HepG2 (cell line): ENCODE measurements at regions not wholly inside any gene's neighbourhood (a gene's known extent, or its start where the extent isn't known, plus 50 kb on each side); places are given as distances from the start of the nearest gene placed in this dataset.

ENCODE experiments used
- ATAC-seq: fragments of 200-7000 bp; cut with Tn5 transposase; 3 replicates; pipeline ENCODE4 v1.9.1; 2020; ENCODE audit warnings: mild to moderate bottlenecking, moderate library complexity
- BruUV-seq: library from RNA; stranded (reverse); fragments of 400-500 nt; replicated peaks from 2 replicates; lab custom pipeline; 2021; lab: Mats Ljungman, UMichigan
- CTCF ChIA-PET: fragments of 300-600 bp; formaldehyde crosslinking; extraction: SDS; loops from one replicate; lab custom pipeline; 2021; ENCODE audit warnings: low total read pairs, inconsistent platforms, low intra/inter-chr PET ratio; lab: Yijun Ruan, JAX
- POLR2A ChIA-PET: fragments of 350-600 bp; sonication (Branson Sonifier 250); formaldehyde crosslinking; loops from one replicate; lab custom pipeline; 2020; ENCODE audit warnings: antibody characterized with exemption, inconsistent platforms; lab: Yijun Ruan, JAX
- DNase-seq: peaks from one replicate; pipeline ENCODE4 v3.0.0-alpha.2; 2015; ENCODE audit warnings: low spot score
- FAIRE-seq: peaks from 3 replicates; lab custom pipeline; 2011; peaks lifted over from hg19 to GRCh38; lab: Jason Lieb, UNC
- H2AFZ ChIP-seq: one replicate; pipeline ENCODE4 v1.6.1; 2011; ENCODE audit warnings: low read length, inconsistent platforms
- H3K27ac ChIP-seq: fragments of 300-600 bp; 3 replicates; pipeline ENCODE4 v1.8.0; 2011; ENCODE audit warnings: mixed run types, mild to moderate bottlenecking, mixed read lengths, low read length, inconsistent platforms; ENCODE audit not compliant: insufficient read depth; ENCODE audit errors: extremely low read length
- H3K27me3 ChIP-seq, 2 experiments: fragments of 200-600 bp in 1 of 2; 2 replicates in 1 of 2; 3 replicates in 1 of 2; pipeline versions ENCODE4 v1.6.0 to v1.8.0; 2011; ENCODE audit warnings: low read length in 2 of 2, mild to moderate bottlenecking in 2 of 2, moderate library complexity in 2 of 2, inconsistent platforms in 1 of 2; ENCODE audit not compliant: insufficient read depth in 2 of 2, control insufficient read depth in 1 of 2
- H3K36me3 ChIP-seq, 2 experiments: fragments of 200-600 bp in 1 of 2; replicated peaks in 1 of 2; 2 replicates in 1 of 2; 3 replicates in 1 of 2; pipeline versions ENCODE4 v1.5.1 to v1.8.0; 2011; ENCODE audit warnings: low read length in 2 of 2, inconsistent platforms in 1 of 2; ENCODE audit not compliant: insufficient read depth in 2 of 2, control insufficient read depth in 1 of 2
- H3K4me1 ChIP-seq: 2 replicates; pipeline ENCODE4 v1.5.1; 2012; ENCODE audit warnings: low read length, inconsistent platforms; ENCODE audit not compliant: insufficient read depth
- H3K4me2 ChIP-seq: 2 replicates; pipeline ENCODE4 v1.6.0; 2011; ENCODE audit warnings: low read depth, low read length, inconsistent platforms
- H3K4me3 ChIP-seq, 3 experiments: fragments of 200-600 bp in 1 of 3; sonication (generic), shearing (Covaris generic) in 1 of 3; replicated peaks in 1 of 3; 2 replicates each; pipeline ENCODE4 v1.5.1; 2011 to 2016; ENCODE audit warnings: low read length in 3 of 3, inconsistent platforms in 2 of 3, low read depth in 2 of 3, mild to moderate bottlenecking in 2 of 3, control low read depth in 1 of 3, mixed read lengths in 1 of 3; ENCODE audit not compliant: insufficient read depth in 1 of 3
- H3K79me2 ChIP-seq: one replicate; pipeline ENCODE4 v1.6.1; 2011; ENCODE audit warnings: low read length, inconsistent platforms; ENCODE audit not compliant: insufficient read depth
- H3K9ac ChIP-seq: 2 replicates; pipeline ENCODE4 v1.6.0; 2011; ENCODE audit warnings: mild to moderate bottlenecking, low read depth, low read length, inconsistent platforms; ENCODE audit not compliant: insufficient read depth
- H3K9me3 ChIP-seq: 2 replicates; pipeline ENCODE4 v1.5.1; 2012; ENCODE audit warnings: mild to moderate bottlenecking, low read length
- H4K20me1 ChIP-seq: 2 replicates; pipeline ENCODE4 v1.6.0; 2011; ENCODE audit warnings: inconsistent platforms, mild to moderate bottlenecking, low read length, moderate library complexity; ENCODE audit not compliant: insufficient read depth
- FOXA1 ChIP-seq, 2 experiments: fragments of 450-650 bp in 1 of 2; sonication (generic) in 1 of 2; formaldehyde crosslinking in 1 of 2; IDR thresholded peaks; 2 replicates each; pipeline versions ENCODE4 v1.4.0 to v1.6.1; 2016 to 2020; ENCODE audit warnings: missing genetic modification reagents in 1 of 2
- HOXA3 ChIP-seq: sonication (generic); formaldehyde crosslinking; IDR thresholded peaks from 2 replicates; pipeline ENCODE4 v1.5.0; 2020; ENCODE audit warnings: missing genetic modification reagents
- NBN ChIP-seq: fragments of 450-650 bp; conservative IDR thresholded peaks from 2 replicates; pipeline ENCODE4 v1.6.1; 2017
- RARG ChIP-seq: sonication (generic); formaldehyde crosslinking; IDR thresholded peaks from 2 replicates; pipeline ENCODE4 v1.4.0; 2020; ENCODE audit warnings: low read depth, mild to moderate bottlenecking, missing genetic modification reagents
- RORA ChIP-seq: sonication (generic); formaldehyde crosslinking; IDR thresholded peaks from 2 replicates; pipeline ENCODE4 v1.5.0; 2020; ENCODE audit warnings: mild to moderate bottlenecking, missing genetic modification reagents, moderate library complexity
- SRSF4 ChIP-seq: fragments of 200-400 bp; formaldehyde crosslinking; IDR thresholded peaks from one replicate; pipeline ENCODE4 v1.6.1; 2018; ENCODE audit warnings: mild to moderate bottlenecking, low read depth, low read length, moderate library complexity; ENCODE audit not compliant: poor library complexity, severe bottlenecking
- ZFP41 ChIP-seq: sonication (generic); formaldehyde crosslinking; IDR thresholded peaks from 2 replicates; pipeline ENCODE4 v1.4.0; 2020; ENCODE audit warnings: mild to moderate bottlenecking, missing genetic modification reagents, borderline replicate concordance
- ZNF274 ChIP-seq: sonication (generic); formaldehyde crosslinking; IDR thresholded peaks from 2 replicates; pipeline ENCODE4 v1.5.1; 2020; ENCODE audit warnings: mild to moderate bottlenecking, missing genetic modification reagents
- ZNF546 ChIP-seq: sonication (generic); formaldehyde crosslinking; conservative IDR thresholded peaks from 2 replicates; pipeline ENCODE4 v1.8.1; 2023; ENCODE audit warnings: mild to moderate bottlenecking, missing genetic modification reagents
- ZNF674 ChIP-seq: sonication (generic); formaldehyde crosslinking; IDR thresholded peaks from 2 replicates; pipeline ENCODE4 v1.5.0; 2020; ENCODE audit warnings: low read depth, mild to moderate bottlenecking, missing genetic modification reagents
- ZSCAN31 ChIP-seq: sonication (generic); formaldehyde crosslinking; IDR thresholded peaks from 2 replicates; pipeline ENCODE4 v1.5.0; 2020; ENCODE audit warnings: low read depth, mild to moderate bottlenecking, missing genetic modification reagents
- WGBS: methylation state at CpG from one replicate; pipeline ENCODE4 v1.1.6; 2017; ENCODE audit warnings: low lambda C conversion rate; 5-methylcytosine and 5-hydroxymethylcytosine counted together
- in situ Hi-C: cut with HindIII; loops from 2 replicates; pipeline ENCODE4 v1.10.0; 2017; ENCODE audit warnings: low pct_unique_long_range_greater_than_20kb; ENCODE audit not compliant: extremely low pct_ligation_motif_present
- intact Hi-C: fragments of 100-400 bp; cut with micrococcal nuclease; formaldehyde crosslinking; loops from one replicate; pipeline ENCODE4 v1.10.0; 2022; ENCODE audit not compliant: unreplicated experiment
- TF ChIP-seq, protein P1 (sequence below): sonication (generic); formaldehyde crosslinking; conservative IDR thresholded peaks from 2 replicates; pipeline ENCODE4 v1.8.1; 2023; ENCODE audit warnings: missing genetic modification reagents
- TF ChIP-seq, protein P2 (sequence below): sonication (generic); formaldehyde crosslinking; IDR thresholded peaks from 2 replicates; pipeline ENCODE4 v1.4.0; 2020; ENCODE audit warnings: mild to moderate bottlenecking, low read depth, missing genetic modification reagents

DNA sequence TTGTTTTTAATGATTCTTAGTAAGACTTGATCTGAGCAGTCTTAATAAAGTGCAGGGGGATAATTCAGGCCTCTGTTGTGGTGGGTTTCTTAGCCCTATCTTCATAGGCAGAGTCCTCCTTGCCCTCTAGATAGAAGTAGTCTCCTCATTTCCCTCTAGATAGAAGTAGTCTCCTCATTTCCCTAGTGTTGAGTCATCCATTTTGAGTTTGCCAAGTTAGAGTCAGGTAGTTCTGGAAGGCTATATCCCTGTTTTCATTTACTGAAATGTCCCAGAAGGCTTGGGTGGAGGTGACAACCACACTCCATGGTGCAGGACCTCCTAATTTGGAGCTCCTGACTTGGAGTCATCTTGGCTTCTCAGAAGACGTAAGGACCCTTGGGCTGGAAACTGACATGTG, 384.6 kb downstream of the MLLT3 start:
- no peak for ATAC-seq
- H3K9me3 ChIP-seq: no peaks in the 10 kb centered on the region
- in situ Hi-C loops: no loop called here
- H3K36me3 ChIP-seq: no peaks in the 10 kb centered on the region
- no peak for DNase-seq
- POLR2A ChIA-PET: no interaction called here
- no peaks in the 10 kb centered on the region for H4K20me1 ChIP-seq
- H3K4me3 ChIP-seq: no peak overlapping the region
- peaks cover 0 to 3% of the 10 kb centered on the region in 2 experiments; a peak in 1 of 5 replicates for H3K27me3 ChIP-seq
- no peak overlapping the region for H3K4me2 ChIP-seq
- TF ChIP-seq, protein P1, sequence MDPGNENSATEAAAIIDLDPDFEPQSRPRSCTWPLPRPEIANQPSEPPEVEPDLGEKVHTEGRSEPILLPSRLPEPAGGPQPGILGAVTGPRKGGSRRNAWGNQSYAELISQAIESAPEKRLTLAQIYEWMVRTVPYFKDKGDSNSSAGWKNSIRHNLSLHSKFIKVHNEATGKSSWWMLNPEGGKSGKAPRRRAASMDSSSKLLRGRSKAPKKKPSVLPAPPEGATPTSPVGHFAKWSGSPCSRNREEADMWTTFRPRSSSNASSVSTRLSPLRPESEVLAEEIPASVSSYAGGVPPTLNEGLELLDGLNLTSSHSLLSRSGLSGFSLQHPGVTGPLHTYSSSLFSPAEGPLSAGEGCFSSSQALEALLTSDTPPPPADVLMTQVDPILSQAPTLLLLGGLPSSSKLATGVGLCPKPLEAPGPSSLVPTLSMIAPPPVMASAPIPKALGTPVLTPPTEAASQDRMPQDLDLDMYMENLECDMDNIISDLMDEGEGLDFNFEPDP (CRISPR knock-in tag): no peak
- TF ChIP-seq ZNF546 (no peak), ZSCAN31 (CRISPR knock-in tag) (no peak), RARG (CRISPR knock-in tag) (no peak), ZFP41 (CRISPR knock-in tag) (no peak), HOXA3 (CRISPR knock-in tag) (no peak), ZNF274 (no peak), SRSF4 (no peak), NBN (no peak), FOXA1 (IDR thresholded peaks at IDR 0.05) (no peak), FOXA1 (CRISPR knock-in tag; IDR thresholded peaks at IDR 0.05) (no peak), RORA (CRISPR knock-in tag) (no peak), ZNF674 (CRISPR knock-in tag) (no peak)
- TF ChIP-seq, protein P2, sequence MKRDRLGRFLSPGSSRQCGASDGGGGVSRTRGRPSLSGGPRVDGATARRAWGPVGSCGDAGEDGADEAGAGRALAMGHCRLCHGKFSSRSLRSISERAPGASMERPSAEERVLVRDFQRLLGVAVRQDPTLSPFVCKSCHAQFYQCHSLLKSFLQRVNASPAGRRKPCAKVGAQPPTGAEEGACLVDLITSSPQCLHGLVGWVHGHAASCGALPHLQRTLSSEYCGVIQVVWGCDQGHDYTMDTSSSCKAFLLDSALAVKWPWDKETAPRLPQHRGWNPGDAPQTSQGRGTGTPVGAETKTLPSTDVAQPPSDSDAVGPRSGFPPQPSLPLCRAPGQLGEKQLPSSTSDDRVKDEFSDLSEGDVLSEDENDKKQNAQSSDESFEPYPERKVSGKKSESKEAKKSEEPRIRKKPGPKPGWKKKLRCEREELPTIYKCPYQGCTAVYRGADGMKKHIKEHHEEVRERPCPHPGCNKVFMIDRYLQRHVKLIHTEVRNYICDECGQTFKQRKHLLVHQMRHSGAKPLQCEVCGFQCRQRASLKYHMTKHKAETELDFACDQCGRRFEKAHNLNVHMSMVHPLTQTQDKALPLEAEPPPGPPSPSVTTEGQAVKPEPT (CRISPR knock-in tag): no peak
- H2AFZ ChIP-seq: no peak overlapping the region
- H3K79me2 ChIP-seq: no peaks in the 10 kb centered on the region
- no peaks in the 10 kb centered on the region for H3K4me1 ChIP-seq
- 88% methylated on average over 1 of the region's 1 CpG for WGBS
- no peak overlapping the region for H3K9ac ChIP-seq
- no peak for FAIRE-seq
- no peak overlapping the region for H3K27ac ChIP-seq
- no TSS peak for BruUV-seq
- CTCF ChIA-PET: no interaction called here
- intact Hi-C loops: no loop called here
